ENCODE measurements at regions not wholly inside any gene's neighbourhood (a gene's known extent, or its start where the extent isn't known, plus 50 kb on each side); places are given as distances from the start of the nearest gene placed in this dataset.

- no peak for TF ChIP-seq CTCF (IDR thresholded peaks at IDR 0.05)
- TF ChIP-seq POLR2A (IDR thresholded peaks at IDR 0.05) = no peak
Observed at GRCh38 chr6:125554456-125554855, 195.0 kb upstream of the HEY2 start.

All from lower leg skin (tissue), 3 donors.